ENCODE measurements at regions not wholly inside any gene's neighbourhood (a gene's known extent, or its start where the extent isn't known, plus 50 kb on each side); places are given as distances from the start of the nearest gene placed in this dataset.
"Not testable (repeated sequence)": the region's sequence is repeated elsewhere in the genome, so short reads cannot be mapped to it uniquely, and the experiment has no call there.

DNA sequence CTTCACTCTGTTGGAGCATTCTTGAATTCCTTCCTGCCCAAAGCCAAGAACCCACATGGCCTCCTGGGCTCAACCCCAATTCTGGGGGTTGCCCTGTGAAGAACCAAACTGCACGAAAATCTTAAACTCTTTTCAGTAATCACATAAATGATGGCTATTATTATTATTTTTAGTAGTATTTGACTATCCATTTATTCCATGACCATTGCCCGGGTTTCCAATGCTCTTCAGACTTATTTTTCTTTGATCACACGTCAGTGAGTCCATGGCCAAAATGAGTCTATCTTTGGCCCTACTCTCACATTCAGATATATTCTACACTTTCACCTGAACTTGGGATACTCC lies 185.9 kb downstream of the AVL9 start:
- DNase-seq (ENCODE audit: low read depth, low spot score), result no peak

DNA sequence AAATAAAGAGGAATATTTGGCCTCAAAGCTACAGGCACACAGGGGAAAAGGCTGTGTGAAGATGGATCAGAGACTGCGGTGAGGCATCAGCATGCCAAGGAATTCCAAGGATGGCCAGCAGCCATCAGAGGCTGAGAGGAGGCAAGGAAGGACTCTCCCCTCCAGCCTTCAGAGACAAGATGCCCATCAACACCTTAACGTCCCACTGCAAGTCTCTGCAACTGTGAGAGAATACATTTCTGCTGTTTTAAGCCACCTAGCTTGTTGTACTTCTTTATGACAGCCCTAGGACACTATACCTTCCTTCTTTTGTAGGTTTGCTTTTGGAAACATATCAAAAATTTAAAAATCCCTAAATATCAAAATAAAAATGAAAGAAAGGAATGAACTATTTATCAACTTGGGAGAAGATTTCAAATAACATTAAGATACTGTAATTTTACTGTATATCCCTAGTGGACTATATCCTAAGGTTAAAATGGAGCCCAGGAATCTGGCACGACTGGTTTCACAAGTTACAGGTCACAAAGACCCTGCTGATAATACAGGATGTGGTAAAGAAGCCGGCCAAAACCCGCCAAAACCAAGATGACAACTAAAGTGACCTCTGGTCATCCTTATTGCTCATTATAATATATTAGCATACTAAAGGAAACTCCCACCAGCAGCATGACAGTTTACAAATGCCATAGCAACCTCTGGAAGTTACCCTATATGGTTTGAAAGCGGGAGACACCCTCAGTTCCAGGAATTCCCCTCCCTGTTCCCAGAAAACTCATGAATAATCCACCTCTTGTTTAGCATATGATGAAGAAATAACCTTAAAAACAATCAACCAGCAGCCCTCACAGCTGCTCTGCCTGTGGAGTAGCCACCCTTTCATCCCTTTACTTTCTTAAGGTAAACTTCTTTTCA lies 185.2 kb downstream of the AVL9 start:
- peak; percentile 90 for DNase-seq (ENCODE audit: low read depth, low spot score)

DNA sequence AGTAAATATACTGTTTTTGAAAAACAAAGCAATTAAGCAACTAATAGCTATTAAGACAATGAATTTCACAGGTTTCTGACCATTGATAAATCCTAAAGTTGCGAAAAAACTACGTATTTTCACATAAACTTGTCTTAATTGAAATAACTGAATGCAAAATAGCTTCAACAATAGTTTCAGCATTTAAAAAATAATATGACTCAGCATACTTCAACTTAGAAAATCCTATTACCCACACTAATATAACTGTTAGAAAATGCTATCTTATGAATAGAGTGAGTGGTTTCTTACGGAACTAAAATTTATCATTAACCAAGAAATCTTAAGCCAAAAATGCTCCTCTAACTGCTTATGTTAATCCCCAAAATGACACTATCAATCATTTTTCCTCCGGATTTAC lies 183.9 kb downstream of the AVL9 start:
- DNase-seq (ENCODE audit: low read depth, low spot score), result no peak

DNA sequence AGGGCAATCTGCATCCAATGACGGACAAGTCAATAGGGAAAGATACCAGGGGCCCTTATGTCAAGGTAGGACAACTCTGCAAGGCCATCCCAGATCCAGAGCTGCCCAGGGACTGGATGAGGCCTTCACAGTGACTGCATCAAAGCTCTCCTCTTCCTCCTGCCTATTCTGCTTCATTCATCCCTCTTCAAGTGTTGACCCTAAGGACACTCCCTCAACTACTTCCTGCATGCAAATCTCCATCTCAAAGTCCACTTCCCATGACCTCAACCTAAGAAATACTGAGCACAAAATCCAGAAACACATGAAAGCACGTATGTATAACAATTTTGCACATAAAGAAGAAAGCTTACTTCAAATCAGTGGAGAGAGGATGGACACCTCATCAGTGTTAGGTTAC lies 182.3 kb downstream of the AVL9 start:
- no peak for DNase-seq (ENCODE audit: low read depth, low spot score)

- no peak for DNase-seq (ENCODE audit: low read depth, low spot score)
Observed at GRCh38 chr7:32676249-32676941, 181.1 kb downstream of the AVL9 start.

DNA sequence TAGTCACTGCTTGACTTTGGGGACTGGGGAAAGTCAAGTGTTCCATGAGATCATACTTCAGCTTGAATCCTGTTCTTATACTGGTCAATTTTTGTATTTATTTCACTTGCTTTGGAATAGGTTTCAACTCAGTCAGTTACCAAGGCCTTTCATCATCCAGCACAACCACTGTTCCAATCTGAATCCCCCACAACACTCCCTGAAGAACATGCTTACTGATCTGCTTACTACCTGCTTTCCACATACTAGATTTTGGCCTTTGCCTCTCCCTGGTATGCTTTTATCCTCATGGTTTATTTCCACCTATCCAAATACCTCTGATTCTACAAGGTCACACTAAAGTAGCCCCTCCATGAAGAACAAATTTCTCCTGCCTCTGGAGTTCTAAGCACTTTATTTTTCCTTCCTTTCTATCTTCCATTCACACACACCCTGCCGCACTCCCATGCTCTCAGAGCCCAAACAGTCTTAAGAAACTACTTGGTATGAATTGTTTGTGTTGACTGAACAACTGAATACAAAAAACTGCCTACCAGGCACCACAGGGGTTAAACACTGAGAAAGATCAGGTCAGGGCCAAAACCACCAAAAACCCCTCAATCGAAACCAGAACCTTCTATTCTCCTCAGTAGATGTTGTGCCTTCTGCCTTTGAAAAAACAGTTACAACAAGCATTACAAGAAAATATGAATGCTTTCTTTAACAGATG lies 178.1 kb downstream of the AVL9 start:
- DNase-seq (ENCODE audit: low read depth, low spot score), result no peak

- peak; percentile 84 for DNase-seq (ENCODE audit: low read depth, low spot score)
Observed at GRCh38 chr7:32670110-32671025, 175.1 kb downstream of the AVL9 start.

GRCh38 chr7:32669173-32669870 lies 174.0 kb downstream of the AVL9 start:
- DNase-seq (ENCODE audit: low read depth, low spot score), result peak; percentile 81

DNA sequence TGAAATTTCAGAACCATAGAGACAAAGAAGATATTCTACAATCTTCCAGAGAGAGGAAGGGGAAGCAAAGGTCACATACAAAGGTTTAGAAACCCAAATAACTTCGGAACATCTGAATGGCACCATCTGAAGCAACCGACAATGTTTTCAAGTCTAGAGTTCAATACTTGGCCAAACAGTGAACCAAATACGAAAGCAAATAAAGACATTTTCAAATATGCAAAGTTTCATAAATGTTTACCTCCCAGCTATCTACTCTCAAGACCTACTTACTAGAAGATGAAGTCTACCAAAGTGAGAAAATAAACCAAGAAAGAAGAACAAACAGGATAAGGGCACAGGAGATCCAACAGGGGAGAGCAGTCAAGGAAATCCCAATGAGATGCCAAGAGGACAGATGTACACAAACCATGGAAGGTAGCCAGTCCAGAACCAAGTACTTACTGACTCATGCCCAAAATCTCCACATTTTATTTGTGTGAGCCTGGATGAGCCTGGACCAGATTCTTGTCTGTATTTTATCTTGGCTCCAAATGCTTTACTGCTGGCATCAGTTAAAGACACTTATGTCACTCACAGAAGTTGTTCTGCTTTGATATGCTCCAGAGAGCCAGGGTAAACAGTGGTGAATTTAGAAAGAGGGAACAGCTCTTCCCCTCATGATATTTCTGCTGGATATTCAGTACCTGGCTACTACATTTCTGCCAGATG lies 173.3 kb downstream of the AVL9 start:
- peak; percentile 42 for DNase-seq (ENCODE audit: low read depth, low spot score)

GRCh38 chr7:32667586-32667985 lies 172.3 kb downstream of the AVL9 start:
- DNase-seq (ENCODE audit: low read depth, low spot score), result not testable (repeated sequence)

- not testable (repeated sequence) for DNase-seq (ENCODE audit: low read depth, low spot score)
Observed at GRCh38 chr7:32663805-32664211, 168.5 kb downstream of the AVL9 start.

DNA sequence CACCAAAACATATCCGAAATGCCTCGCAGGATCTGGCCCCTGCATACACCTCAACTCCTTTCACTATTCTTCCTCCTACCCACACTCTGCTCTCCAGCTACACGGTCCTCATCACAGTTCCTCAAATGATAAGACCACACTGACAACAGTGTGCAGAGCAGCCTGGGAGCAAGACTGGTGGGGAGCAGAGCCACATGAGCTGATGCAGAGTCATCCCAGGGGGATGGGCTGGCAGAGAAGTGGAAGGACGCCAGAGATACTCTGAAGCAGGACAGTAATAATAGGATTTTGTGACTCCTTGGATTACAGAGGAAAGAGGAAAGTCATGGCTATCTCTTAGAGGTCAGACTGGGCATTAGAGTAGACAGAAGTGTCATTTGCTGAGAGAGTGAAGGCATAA lies 167.2 kb downstream of the AVL9 start:
- not testable (repeated sequence) for DNase-seq (ENCODE audit: low read depth, low spot score)

DNA sequence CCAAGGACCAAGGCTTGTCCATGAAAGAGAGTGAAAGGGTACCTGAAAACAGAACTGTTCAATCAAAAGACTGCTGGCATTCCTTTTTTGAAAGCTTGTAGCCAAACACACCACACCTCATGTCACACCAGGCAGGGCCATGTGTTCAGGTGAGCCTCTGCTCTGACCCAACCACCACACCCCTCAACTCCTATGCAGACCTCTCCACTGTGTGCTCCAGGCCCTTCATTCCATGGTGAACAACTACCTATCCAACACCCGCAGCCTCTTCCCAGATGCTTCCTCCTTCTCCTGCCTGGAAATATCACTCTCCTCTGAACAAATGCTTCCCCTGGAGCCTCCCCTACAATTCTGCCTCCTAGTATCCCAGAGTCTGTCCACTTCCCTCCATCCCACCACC lies 166.6 kb downstream of the AVL9 start:
- no peak for DNase-seq (ENCODE audit: low read depth, low spot score)

- no peak for DNase-seq (ENCODE audit: low read depth, low spot score)
Observed at GRCh38 chr7:32661501-32661900, 166.2 kb downstream of the AVL9 start.

DNA sequence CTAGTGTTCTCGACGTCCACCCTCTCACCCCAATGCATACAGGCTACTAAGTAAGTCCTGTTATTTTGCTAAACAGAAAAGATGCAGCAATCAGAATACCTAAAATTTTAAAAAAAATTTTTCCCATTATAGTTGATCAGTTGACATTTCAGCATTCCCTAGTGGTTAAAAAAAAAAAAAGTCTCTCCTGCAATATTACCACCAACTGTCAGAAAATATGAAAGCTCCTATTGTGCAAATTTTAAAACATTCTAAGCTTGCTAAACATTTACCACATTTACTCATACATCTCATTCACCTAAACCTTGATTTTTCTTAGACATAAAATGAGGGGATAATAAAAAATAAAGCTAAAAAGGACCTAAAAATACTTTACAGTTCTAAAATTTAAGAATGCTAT lies 165.6 kb downstream of the AVL9 start:
- no peak for DNase-seq (ENCODE audit: low read depth, low spot score)

DNA sequence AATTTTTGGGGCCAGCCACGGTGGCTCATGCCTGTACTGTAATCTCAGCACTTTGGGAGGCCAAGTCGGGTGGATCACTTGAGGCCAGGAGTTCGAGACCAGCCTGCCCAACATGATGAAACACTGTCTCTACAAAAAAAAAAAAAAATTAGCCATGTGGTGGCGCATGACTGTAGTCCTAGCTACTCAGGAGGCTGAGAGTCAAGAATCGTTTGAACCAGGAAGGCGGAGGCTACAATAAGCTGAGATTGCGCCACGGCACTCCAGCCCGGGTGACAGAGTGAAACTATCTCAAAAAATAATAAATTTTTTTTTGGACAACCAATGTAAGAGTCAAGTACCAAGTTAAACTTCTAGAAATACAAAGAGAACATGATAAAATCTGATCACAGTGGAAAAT lies 164.6 kb downstream of the AVL9 start:
- DNase-seq (ENCODE audit: low read depth, low spot score), result no peak

DNA sequence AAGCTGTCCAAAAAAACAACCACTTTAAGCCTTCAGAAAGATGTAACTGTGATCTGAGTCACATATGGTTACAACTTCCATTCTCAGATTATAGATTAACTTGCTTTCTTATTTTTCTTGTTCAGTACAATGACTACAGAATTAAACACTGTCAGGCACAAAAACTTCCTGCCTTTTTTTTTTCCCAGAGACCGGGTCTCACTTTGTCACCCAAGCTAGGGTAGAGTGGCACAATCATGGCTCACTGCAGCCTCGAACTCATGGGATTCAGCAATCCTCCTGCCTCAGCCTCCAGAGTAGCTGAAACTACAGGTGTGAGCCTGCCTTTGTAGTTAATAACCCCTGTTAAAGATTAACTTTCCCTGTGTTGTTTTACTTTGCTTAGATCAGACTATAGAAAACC lies 163.2 kb downstream of the AVL9 start:
- no peak for DNase-seq (ENCODE audit: low read depth, low spot score)

DNA sequence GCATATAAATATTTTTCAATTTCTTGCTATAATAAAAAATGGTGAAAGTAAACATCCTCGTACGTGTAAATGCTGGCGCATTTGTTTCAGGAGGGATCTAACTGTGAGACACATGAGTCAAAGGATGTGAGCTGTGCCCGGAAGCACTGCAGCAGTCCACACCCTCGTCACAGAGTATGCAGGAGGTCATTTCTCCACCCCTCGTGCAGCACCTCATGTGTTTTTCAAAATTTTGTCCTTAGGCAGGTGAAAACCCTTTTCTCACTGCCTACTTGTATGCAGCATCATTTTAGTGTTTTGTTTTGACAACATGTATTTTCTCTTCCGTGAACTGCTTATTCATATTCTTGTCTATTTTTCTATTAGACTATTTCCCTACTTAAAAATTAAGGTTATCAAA lies 162.7 kb downstream of the AVL9 start:
- peak; percentile 28 for DNase-seq (ENCODE audit: low read depth, low spot score)

GRCh38 chr7:32654549-32654948 lies 159.3 kb downstream of the AVL9 start:
- DNase-seq (ENCODE audit: low read depth, low spot score), result not testable (repeated sequence)

DNA sequence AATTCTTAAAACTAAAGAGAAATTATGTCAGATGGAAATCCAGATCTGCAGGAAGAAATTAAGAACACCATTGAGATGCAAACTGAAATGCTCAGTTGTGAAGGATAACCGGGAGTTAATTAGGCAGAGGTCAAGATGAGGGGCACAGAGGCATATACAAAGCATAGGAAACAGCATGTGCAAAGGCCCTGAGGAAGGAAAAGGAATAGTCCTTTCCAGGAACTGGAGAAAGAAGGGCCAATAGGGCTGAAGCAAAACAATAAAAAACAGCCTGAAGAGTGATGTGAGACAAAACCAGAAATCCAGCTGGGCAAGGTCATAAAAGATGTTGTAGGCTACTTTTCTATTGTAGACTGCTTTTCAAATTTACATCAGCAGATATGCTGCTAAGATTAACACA lies 155.1 kb downstream of the AVL9 start:
- DNase-seq (ENCODE audit: low read depth, low spot score), result not testable (repeated sequence)

Measured in astrocyte of the hippocampus (primary cell).